Smooth muscle cell (in vitro differentiated cells): ENCODE measurements at regions not wholly inside any gene's neighbourhood (a gene's known extent, or its start where the extent isn't known, plus 50 kb on each side); places are given as distances from the start of the nearest gene placed in this dataset.

ENCODE experiments used
- DNase-seq: peaks from one replicate; lab custom pipeline; 2025; ENCODE audit not compliant: unreplicated experiment; lab: John Stamatoyannopoulos, UW
- H2AFZ ChIP-seq: fragments of 200-600 bp; sonication (generic); 2 replicates; pipeline ENCODE4 v1.6.0; 2016; ENCODE audit warnings: antibody characterized with exemption, low read depth, mild to moderate bottlenecking
- H3F3A ChIP-seq: fragments of 200-600 bp; sonication (generic); 2 replicates; pipeline ENCODE4 v1.6.0; 2017; ENCODE audit warnings: antibody characterized with exemption, low read depth
- H3K27ac ChIP-seq: fragments of 200-600 bp; sonication (generic); 2 replicates; pipeline ENCODE4 v1.5.1; 2016; ENCODE audit warnings: low read depth, mild to moderate bottlenecking
- H3K27me3 ChIP-seq: fragments of 200-600 bp; sonication (generic); 2 replicates; pipeline ENCODE4 v1.6.1; 2016; ENCODE audit warnings: low read depth, mild to moderate bottlenecking
- H3K36me3 ChIP-seq: fragments of 200-600 bp; sonication (generic); 2 replicates; pipeline ENCODE4 v1.5.1; 2016; ENCODE audit warnings: low read depth
- H3K4me1 ChIP-seq: fragments of 200-600 bp; sonication (generic); 2 replicates; pipeline ENCODE4 v1.5.1; 2016; ENCODE audit warnings: low read depth
- H3K4me2 ChIP-seq: fragments of 200-600 bp; sonication (generic); 2 replicates; pipeline ENCODE4 v1.6.0; 2016; ENCODE audit warnings: mild to moderate bottlenecking
- H3K4me3 ChIP-seq: fragments of 200-600 bp; sonication (generic); 2 replicates; pipeline ENCODE4 v1.5.1; 2016; ENCODE audit warnings: mild to moderate bottlenecking
- H3K79me2 ChIP-seq: fragments of 200-600 bp; sonication (generic); 2 replicates; pipeline ENCODE4 v1.6.0; 2016; ENCODE audit warnings: low read depth, mild to moderate bottlenecking
- H3K9ac ChIP-seq: fragments of 200-600 bp; sonication (generic); 2 replicates; pipeline ENCODE4 v1.6.0; 2016; ENCODE audit warnings: low read depth
- H3K9me3 ChIP-seq: fragments of 200-600 bp; sonication (generic); replicated peaks from 2 replicates; pipeline ENCODE4 v1.5.1; 2016; ENCODE audit warnings: low read depth
- H4K20me1 ChIP-seq: fragments of 200-600 bp; sonication (generic); 2 replicates; pipeline ENCODE4 v1.6.0; 2016; ENCODE audit warnings: low read depth
- CTCF ChIP-seq: fragments of 200-600 bp; sonication (generic); IDR thresholded peaks from 2 replicates; pipeline ENCODE4 v1.5.1; 2017; ENCODE audit warnings: borderline replicate concordance, mild to moderate bottlenecking, antibody characterized with exemption; ENCODE audit not compliant: insufficient read depth, poor library complexity, severe bottlenecking
- WGBS: methylation state at CpG from one replicate; pipeline ENCODE4 v1.1.7; 2016; ENCODE audit warnings: low lambda C conversion rate; 5-methylcytosine and 5-hydroxymethylcytosine counted together

GRCh38 chr5:26543987-26544386 lies 494.4 kb downstream of the CDH9 start:
- DNase-seq = no peak
- Histone ChIP-seq H3K36me3 (no peaks in the 10 kb centered on the region), H3K4me2 (no peak overlapping the region), H2AFZ (no peak overlapping the region), H3F3A (no peaks in the 10 kb centered on the region), H4K20me1 (no peaks in the 10 kb centered on the region), H3K4me3 (no peak overlapping the region), H3K27me3 (no peaks in the 10 kb centered on the region), H3K9me3 (no peaks in the 10 kb centered on the region), H3K9ac (no peak overlapping the region), H3K4me1 (no peaks in the 10 kb centered on the region), H3K27ac (no peak overlapping the region), H3K79me2 (no peaks in the 10 kb centered on the region)
- no peak for TF ChIP-seq CTCF
- 97% methylated on average over 1 of the region's 1 CpG for WGBS

- no peaks in the 10 kb centered on the region for H3K36me3 ChIP-seq
- no peak overlapping the region for H3K4me3 ChIP-seq
- no peak for TF ChIP-seq CTCF
- no peaks in the 10 kb centered on the region for H3K9me3 ChIP-seq
- no peak overlapping the region for H3K4me2 ChIP-seq
- no peaks in the 10 kb centered on the region for H3F3A ChIP-seq
- H3K27me3 ChIP-seq = no peaks in the 10 kb centered on the region
- no peak for DNase-seq
- no peaks in the 10 kb centered on the region for H3K4me1 ChIP-seq
- H3K27ac ChIP-seq = no peak overlapping the region
- H2AFZ ChIP-seq = no peak overlapping the region
- no peak overlapping the region for H3K9ac ChIP-seq
- H3K79me2 ChIP-seq = no peaks in the 10 kb centered on the region
- 89% methylated on average over 1 of the region's 1 CpG for WGBS
- no peaks in the 10 kb centered on the region for H4K20me1 ChIP-seq
These were observed 500.2 kb downstream of the CDH9 start for GRCh38 chr5:26538226-26538625.

GRCh38 chr5:26535215-26535614 lies 503.2 kb downstream of the CDH9 start:
- H3F3A ChIP-seq = no peaks in the 10 kb centered on the region
- no peak overlapping the region for H3K27ac ChIP-seq
- H4K20me1 ChIP-seq = no peaks in the 10 kb centered on the region
- no peak overlapping the region for H3K9ac ChIP-seq
- no peak overlapping the region for H3K4me3 ChIP-seq
- no peaks in the 10 kb centered on the region for H3K79me2 ChIP-seq
- H2AFZ ChIP-seq = no peak overlapping the region
- no peaks in the 10 kb centered on the region for H3K27me3 ChIP-seq
- H3K9me3 ChIP-seq = no peaks in the 10 kb centered on the region
- no peak overlapping the region for H3K4me2 ChIP-seq
- 55% methylated on average over 3 of the region's 3 CpGs for WGBS
- H3K36me3 ChIP-seq = no peaks in the 10 kb centered on the region
- no peak for DNase-seq
- TF ChIP-seq CTCF = no peak
- H3K4me1 ChIP-seq = no peaks in the 10 kb centered on the region

GRCh38 chr5:26530305-26530704 lies 508.1 kb downstream of the CDH9 start:
- no peak for DNase-seq
- Histone ChIP-seq H3K36me3 (no peaks in the 10 kb centered on the region), H3K4me3 (no peak overlapping the region), H3K79me2 (no peaks in the 10 kb centered on the region), H3K4me2 (no peak overlapping the region), H2AFZ (no peak overlapping the region), H3K9me3 (no peaks in the 10 kb centered on the region), H3K9ac (no peak overlapping the region), H3K27ac (no peak overlapping the region), H4K20me1 (no peaks in the 10 kb centered on the region), H3F3A (no peaks in the 10 kb centered on the region), H3K4me1 (no peaks in the 10 kb centered on the region), H3K27me3 (no peaks in the 10 kb centered on the region)
- TF ChIP-seq CTCF = no peak
- 93% methylated on average over 2 of the region's 2 CpGs for WGBS
